Heart right ventricle (tissue), 16 donors: ENCODE measurements at regions not wholly inside any gene's neighbourhood (a gene's known extent, or its start where the extent isn't known, plus 50 kb on each side); places are given as distances from the start of the nearest gene placed in this dataset.

ENCODE experiments used
- ATAC-seq, 8 donors: fragments of 200-7000 bp; cut with Tn5 transposase; one replicate each; pipeline ENCODE4 v1.9.1; 2020; ENCODE audit warnings: mild to moderate bottlenecking in 8 of 8, moderate library complexity in 8 of 8, moderate number of reproducible peaks in 1 of 8
- DNase-seq, 2 donors: peaks; one replicate each; pipeline ENCODE4 v3.0.0-alpha.2; 2020
- H3K27ac ChIP-seq, 10 donors: fragments of 200-600 bp; sonication (generic) in 2 of 10; one replicate each; pipeline versions ENCODE4 v1.5.0 to v1.8.0; 2020 to 2022; ENCODE audit warnings: mild to moderate bottlenecking in 3 of 10
- H3K27me3 ChIP-seq, 7 donors: fragments of 200-600 bp; one replicate each; pipeline ENCODE4 v1.8.0; 2021 to 2022; ENCODE audit warnings: mild to moderate bottlenecking in 2 of 7
- H3K36me3 ChIP-seq, 9 donors: fragments of 200-600 bp; sonication (generic) in 1 of 9; one replicate each; pipeline versions ENCODE4 v1.5.0 to v1.8.0; 2020 to 2022; ENCODE audit warnings: mild to moderate bottlenecking in 2 of 9
- H3K4me1 ChIP-seq, 9 donors: fragments of 200-600 bp; sonication (generic) in 1 of 9; one replicate each; pipeline versions ENCODE4 v1.5.0 to v1.8.0; 2020 to 2022; ENCODE audit warnings: mild to moderate bottlenecking in 4 of 9
- H3K4me3 ChIP-seq, 10 donors: fragments of 200-600 bp; sonication (generic) in 2 of 10; one replicate each; pipeline versions ENCODE4 v1.5.0 to v1.8.0; 2020 to 2022; ENCODE audit warnings: mild to moderate bottlenecking in 7 of 10, moderate library complexity in 2 of 10
- H3K9me3 ChIP-seq, 11 donors: fragments of 200-600 bp in 10 of 11; sonication (generic) in 2 of 11; one replicate each; pipeline versions ENCODE4 v1.5.0 to v1.8.0; 2013 to 2022; ENCODE audit warnings: mild to moderate bottlenecking in 2 of 11, control low read depth in 1 of 11, moderate library complexity in 1 of 11
- CTCF ChIP-seq, 9 donors: fragments of 200-600 bp; sonication (generic) in 2 of 9; IDR thresholded peaks; one replicate each; pipeline versions ENCODE4 v1.5.0 to v1.8.0; 2021 to 2022; ENCODE audit warnings: antibody characterized with exemption in 9 of 9, mild to moderate bottlenecking in 5 of 9, moderate library complexity in 1 of 9
- WGBS, 2 donors: extraction: QIAGEN DNeasy Blood & Tissue Kit; methylation state at CpG; one replicate each; pipeline ENCODE4 v1.1.7; 2013; ENCODE audit warnings: inconsistent platforms in 1 of 2; 5-methylcytosine and 5-hydroxymethylcytosine counted together
- intact Hi-C, 10 donors: fragments of 100-400 bp; cut with DNase I; formaldehyde crosslinking; loops; one replicate each; pipeline versions ENCODE4 v1.11.1 to v1.14.2; 2022
- donor health status: Arrhythmogenic right ventricular cardiomyopathy.
- donor health status: ischemic (EF 13 %, LVEDD 7.1; RV severe dilation, severe dysfunction).
- donor health status: healthy with polysubstance abuse.
- donor health status: DM: no; HTN: yes; CAD: no.
- donor health status: DM: no; HTN: no; CAD: no.
- donor health status: ischemic (EF 25% LVEDD 6.9; RV normal size, moderate dysfunction).
- donor health status: ischemic (EF 25% LVEDD 5.7; RV mildly dilated, moderate dysfunction).
- donor health status: healthy.
- donor health status: DM: yes; HTN: yes; CAD: no.
- donor health status: Ischemic cardiomyopathy.
- donor health status: ischemic (EF 35%, LVEDD 5.7; RV mildly dilated, moderate dysfunction).
- donor health status: nonischemic (EF 11% LVEDD 7.7; RV severe dilation, severe dysfunction).
- donor health status: DM: yes; HTN: yes; CAD: no.
- donor health status: PGD.
- donor health status: ischemic (EF 29% LVEDD 5.4; RV normal size, mild dysfunction).
- donor health status: nonischemic (EF 23%, LVEDD 6.1; RV moderate dilation, normal function).

- no peaks in the 10 kb centered on the region for H3K9me3 ChIP-seq
- no peak overlapping the region for H3K27ac ChIP-seq
- H3K27me3 ChIP-seq, result no peaks in the 10 kb centered on the region
- no peak for TF ChIP-seq CTCF (IDR thresholded peaks at IDR 0.05)
- 30 to 43% methylated on average over 4 of the region's 4 CpGs for WGBS, 2 donors
- H3K36me3 ChIP-seq, result no peaks in the 10 kb centered on the region
- intact Hi-C loops, result no loop called here
- no peak overlapping the region for H3K4me3 ChIP-seq
- no peaks in the 10 kb centered on the region for H3K4me1 ChIP-seq
- DNase-seq (no peak), ATAC-seq (no peak)
Observed at GRCh38 chr5:145158730-145159129, 676.4 kb downstream of the PRELID2 start.

GRCh38 chr5:145157841-145158240 lies 677.3 kb downstream of the PRELID2 start:
- Histone ChIP-seq H3K9me3 (peaks cover 0 to 4% (median 0%) of the 10 kb centered on the region in 11 donors), H3K36me3 (no peaks in the 10 kb centered on the region), H3K4me3 (no peak overlapping the region), H3K4me1 (no peaks in the 10 kb centered on the region), H3K27ac (no peak overlapping the region), H3K27me3 (no peaks in the 10 kb centered on the region)
- no peak for DNase-seq
- TF ChIP-seq CTCF (IDR thresholded peaks at IDR 0.05), result no peak
- intact Hi-C loops, result no loop called here
- no peak for ATAC-seq

GRCh38 chr5:145141534-145141933 lies 693.6 kb downstream of the PRELID2 start:
- no peak overlapping the region for H3K4me3 ChIP-seq
- no peaks in the 10 kb centered on the region for H3K9me3 ChIP-seq
- no peaks in the 10 kb centered on the region for H3K36me3 ChIP-seq
- no peak for DNase-seq
- H3K27me3 ChIP-seq, result no peaks in the 10 kb centered on the region
- ATAC-seq, result no peak
- no peak for TF ChIP-seq CTCF (IDR thresholded peaks at IDR 0.05)
- 68 to 78% methylated on average over 1 of the region's 1 CpG for WGBS, 2 donors
- intact Hi-C loops, result no loop called here
- no peaks in the 10 kb centered on the region for H3K4me1 ChIP-seq
- no peak overlapping the region for H3K27ac ChIP-seq

GRCh38 chr5:145130996-145131395 lies 704.1 kb downstream of the PRELID2 start:
- intact Hi-C loops, result no loop called here
- Histone ChIP-seq H3K4me3 (no peak overlapping the region), H3K36me3 (no peaks in the 10 kb centered on the region), H3K27ac (no peak overlapping the region), H3K4me1 (no peaks in the 10 kb centered on the region), H3K27me3 (no peaks in the 10 kb centered on the region), H3K9me3 (no peaks in the 10 kb centered on the region)
- DNase-seq (no peak), ATAC-seq (no peak)
- no peak for TF ChIP-seq CTCF (IDR thresholded peaks at IDR 0.05)
- 22 to 26% methylated on average over 3 of the region's 3 CpGs for WGBS, 2 donors

- DNase-seq (no peak), ATAC-seq (no peak)
- TF ChIP-seq CTCF (IDR thresholded peaks at IDR 0.05), result no peak
- Histone ChIP-seq H3K4me3 (no peak overlapping the region), H3K27me3 (no peaks in the 10 kb centered on the region), H3K9me3 (no peaks in the 10 kb centered on the region), H3K27ac (no peak overlapping the region), H3K36me3 (no peaks in the 10 kb centered on the region), H3K4me1 (no peaks in the 10 kb centered on the region)
- intact Hi-C loops, result no loop called here
- 82 to 88% methylated on average over 5 of the region's 5 CpGs for whole genome bisulfite sequencing, 2 donors
Observed at GRCh38 chr5:145129797-145130196, 705.3 kb downstream of the PRELID2 start.
